Astrocyte (in vitro differentiated cells and primary cell): ENCODE measurements at regions not wholly inside any gene's neighbourhood (a gene's known extent, or its start where the extent isn't known, plus 50 kb on each side); places are given as distances from the start of the nearest gene placed in this dataset.

Source experiments
- CTCF ChIP-seq: IDR thresholded peaks from 2 replicates; pipeline ENCODE4 v1.5.1; 2011; ENCODE audit warnings: low read depth, mild to moderate bottlenecking, inconsistent platforms, low read length, moderate library complexity; ENCODE audit not compliant: insufficient read depth
- EZH2 ChIP-seq: IDR thresholded peaks from 2 replicates; pipeline ENCODE4 v1.6.1; 2012; ENCODE audit warnings: mild to moderate bottlenecking, low read length, inconsistent platforms; ENCODE audit not compliant: insufficient read depth

- TF ChIP-seq CTCF, result no peak
- no peak for TF ChIP-seq EZH2
Measured at GRCh38 chr2:56540916-56541315, 357.1 kb downstream of the CCDC85A start.
